GM10248 (cell line): ENCODE measurements at regions not wholly inside any gene's neighbourhood (a gene's known extent, or its start where the extent isn't known, plus 50 kb on each side); places are given as distances from the start of the nearest gene placed in this dataset.

Source experiments
- CTCF ChIA-PET: fragments of 300-600 bp; sonication (Branson Sonifier 250); formaldehyde crosslinking; extraction: SDS; loops from one replicate; lab custom pipeline; 2021; ENCODE audit warnings: antibody characterized with exemption; lab: Yijun Ruan, JAX
- POLR2A ChIA-PET: fragments of 350-650 bp; sonication (Branson Sonifier 250); formaldehyde crosslinking; extraction: SDS; loops from one replicate; lab custom pipeline; 2020; ENCODE audit warnings: antibody characterized with exemption; lab: Yijun Ruan, JAX
- DNase-seq: peaks from one replicate; pipeline ENCODE4 v3.0.0; 2012; ENCODE audit errors: extremely low spot score
- TF ChIP-seq, protein P1 (sequence below): IDR thresholded peaks from 2 replicates; pipeline ENCODE4 v1.5.1; 2012; ENCODE audit warnings: mild to moderate bottlenecking, low read depth; ENCODE audit errors: extremely low read depth, missing control alignments, control extremely low read depth

DNA sequence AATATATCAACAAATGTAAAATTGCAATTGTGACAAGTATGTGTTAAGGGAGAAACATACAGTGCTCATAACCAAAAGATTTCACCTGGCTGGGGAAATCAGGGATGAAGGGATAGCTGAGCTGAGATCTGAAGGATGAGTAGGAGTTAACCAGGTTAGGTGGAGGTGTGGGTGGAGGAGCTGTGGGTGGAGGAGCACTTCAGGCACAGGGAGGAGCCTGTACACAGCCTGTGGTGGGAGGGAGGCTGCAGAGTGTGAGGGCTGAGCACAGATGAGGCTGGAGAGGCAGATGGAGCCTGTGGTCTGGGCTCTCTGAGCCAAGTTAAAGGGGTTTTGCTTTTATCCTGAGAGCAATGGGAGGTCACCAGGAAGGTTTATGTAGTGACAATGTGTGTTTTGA lies 111.9 kb downstream of the XCL2 start:
- DNase-seq: no peak
- POLR2A ChIA-PET: no interaction called here
- CTCF ChIA-PET: no interaction called here
- TF ChIP-seq, protein P1, sequence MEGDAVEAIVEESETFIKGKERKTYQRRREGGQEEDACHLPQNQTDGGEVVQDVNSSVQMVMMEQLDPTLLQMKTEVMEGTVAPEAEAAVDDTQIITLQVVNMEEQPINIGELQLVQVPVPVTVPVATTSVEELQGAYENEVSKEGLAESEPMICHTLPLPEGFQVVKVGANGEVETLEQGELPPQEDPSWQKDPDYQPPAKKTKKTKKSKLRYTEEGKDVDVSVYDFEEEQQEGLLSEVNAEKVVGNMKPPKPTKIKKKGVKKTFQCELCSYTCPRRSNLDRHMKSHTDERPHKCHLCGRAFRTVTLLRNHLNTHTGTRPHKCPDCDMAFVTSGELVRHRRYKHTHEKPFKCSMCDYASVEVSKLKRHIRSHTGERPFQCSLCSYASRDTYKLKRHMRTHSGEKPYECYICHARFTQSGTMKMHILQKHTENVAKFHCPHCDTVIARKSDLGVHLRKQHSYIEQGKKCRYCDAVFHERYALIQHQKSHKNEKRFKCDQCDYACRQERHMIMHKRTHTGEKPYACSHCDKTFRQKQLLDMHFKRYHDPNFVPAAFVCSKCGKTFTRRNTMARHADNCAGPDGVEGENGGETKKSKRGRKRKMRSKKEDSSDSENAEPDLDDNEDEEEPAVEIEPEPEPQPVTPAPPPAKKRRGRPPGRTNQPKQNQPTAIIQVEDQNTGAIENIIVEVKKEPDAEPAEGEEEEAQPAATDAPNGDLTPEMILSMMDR: no peak

DNA sequence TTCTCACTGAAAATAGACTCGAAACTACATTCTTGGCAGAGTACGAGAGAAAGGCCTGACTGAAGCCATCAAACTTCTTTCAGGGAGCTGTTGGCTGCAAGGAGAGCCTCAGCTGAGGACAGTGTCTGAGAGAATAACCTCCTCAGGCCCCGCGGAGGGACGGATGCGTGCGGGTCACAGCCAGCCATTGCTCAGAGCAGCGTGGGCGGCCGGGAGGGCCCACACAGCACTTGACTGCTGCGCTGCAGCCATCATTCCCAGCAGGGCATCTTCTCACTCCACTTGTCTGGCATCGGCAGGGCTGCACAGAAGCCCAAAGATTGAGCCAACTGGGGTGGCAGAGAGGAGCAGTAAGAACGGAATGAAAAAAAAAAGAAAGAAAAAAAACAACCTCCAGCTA lies 113.5 kb downstream of the XCL2 start:
- ChIA-PET POLR2A (no interaction called here), CTCF (interaction anchor here (0.9 to 1.1 kb wide), 3 partner anchors 9 to 14 kb away, joined by 3 read pairs; no protein-coding TSS in a partner anchor)
- no peak for DNase-seq
- TF ChIP-seq, protein P1: no peak

DNA sequence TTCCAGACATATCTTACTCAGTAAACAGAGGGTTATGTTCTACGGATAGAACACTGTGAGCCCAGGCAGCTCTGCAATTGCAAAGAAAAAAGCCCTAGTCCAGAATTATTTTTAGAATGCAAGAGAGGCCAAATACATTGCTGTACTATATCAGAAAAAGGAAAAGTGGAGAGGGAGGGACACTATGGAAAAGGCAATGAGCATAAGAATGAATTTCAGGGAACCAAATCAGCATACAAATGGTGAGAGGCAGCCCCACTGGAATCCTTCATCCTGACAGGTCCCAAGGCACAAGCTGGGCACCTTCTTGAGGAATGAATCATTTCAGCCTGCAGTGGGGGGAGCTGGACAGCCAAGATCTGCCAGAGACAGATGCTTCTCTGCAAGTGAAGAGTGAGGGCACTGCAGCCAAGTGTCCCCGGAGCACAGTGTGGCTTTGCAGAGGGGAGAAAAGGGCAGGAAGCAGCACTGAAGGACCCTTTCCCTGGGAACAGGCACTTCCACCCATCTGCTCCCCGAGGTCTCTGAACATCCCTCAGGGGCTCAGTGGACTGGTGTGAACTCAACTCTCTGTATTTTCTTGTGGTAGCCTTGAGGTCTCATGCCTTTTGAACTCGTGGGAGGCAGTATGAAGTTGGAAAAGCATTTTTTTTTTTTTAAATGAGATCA lies 115.6 kb downstream of the XCL2 start:
- ChIA-PET POLR2A (no interaction called here), CTCF (interaction anchor here (1.0 to 5.2 kb wide), 4 partner anchors 11 to 86 kb away, joined by 3 to 21 read pairs (median 4); no protein-coding TSS in a partner anchor)
- TF ChIP-seq, protein P1: no peak
- DNase-seq: no peak

DNA sequence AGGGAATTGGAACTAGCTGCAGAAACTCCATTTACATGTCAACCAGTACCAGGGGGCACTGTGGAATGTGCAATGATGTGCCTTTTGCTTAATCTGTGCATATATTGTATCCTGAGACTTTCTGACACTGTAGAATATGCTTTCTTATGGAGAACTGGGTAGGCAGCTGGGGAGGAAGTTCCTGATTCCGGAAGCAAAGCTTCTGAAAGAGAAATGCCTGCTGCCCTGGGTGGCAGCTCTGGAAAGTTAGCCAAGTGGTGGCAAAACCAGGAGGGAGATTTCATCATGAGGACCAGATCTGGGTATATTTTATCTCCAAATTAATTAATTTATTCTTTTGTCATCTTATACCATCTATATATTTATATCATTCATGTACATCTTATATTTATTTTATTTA lies 116.7 kb downstream of the XCL2 start:
- no peak for DNase-seq
- POLR2A ChIA-PET: no interaction called here
- CTCF ChIA-PET: interaction anchor here (0.8 to 5.2 kb wide), 2 partner anchors 12 to 84 kb away, joined by 4 to 21 read pairs; no protein-coding TSS in a partner anchor
- TF ChIP-seq, protein P1: no peak

DNA sequence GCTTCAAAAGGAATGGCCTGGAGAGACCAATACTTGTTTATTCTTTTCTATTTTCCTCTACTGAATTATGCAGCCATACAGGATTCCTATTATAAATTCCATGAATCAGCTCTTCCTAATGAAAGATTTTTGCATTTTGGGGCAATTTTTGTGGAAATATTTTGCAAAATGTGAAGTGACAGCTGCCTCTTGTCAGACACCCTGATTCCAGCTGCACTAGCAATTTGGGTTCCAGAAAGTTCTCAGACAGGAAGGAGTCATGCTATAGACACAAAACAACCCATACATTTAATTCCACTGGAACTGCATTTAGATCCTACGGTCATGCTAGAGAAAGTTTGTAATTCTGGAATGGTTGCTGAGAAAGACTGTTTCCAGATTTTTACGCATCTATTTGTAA lies 119.5 kb downstream of the XCL2 start:
- ChIA-PET POLR2A (no interaction called here), CTCF (interaction anchor here (1.3 to 5.2 kb wide), 4 partner anchors 12 to 16 kb away, joined by 3 to 21 read pairs (median 5); no protein-coding TSS in a partner anchor)
- DNase-seq: no peak
- TF ChIP-seq, protein P1: no peak

DNA sequence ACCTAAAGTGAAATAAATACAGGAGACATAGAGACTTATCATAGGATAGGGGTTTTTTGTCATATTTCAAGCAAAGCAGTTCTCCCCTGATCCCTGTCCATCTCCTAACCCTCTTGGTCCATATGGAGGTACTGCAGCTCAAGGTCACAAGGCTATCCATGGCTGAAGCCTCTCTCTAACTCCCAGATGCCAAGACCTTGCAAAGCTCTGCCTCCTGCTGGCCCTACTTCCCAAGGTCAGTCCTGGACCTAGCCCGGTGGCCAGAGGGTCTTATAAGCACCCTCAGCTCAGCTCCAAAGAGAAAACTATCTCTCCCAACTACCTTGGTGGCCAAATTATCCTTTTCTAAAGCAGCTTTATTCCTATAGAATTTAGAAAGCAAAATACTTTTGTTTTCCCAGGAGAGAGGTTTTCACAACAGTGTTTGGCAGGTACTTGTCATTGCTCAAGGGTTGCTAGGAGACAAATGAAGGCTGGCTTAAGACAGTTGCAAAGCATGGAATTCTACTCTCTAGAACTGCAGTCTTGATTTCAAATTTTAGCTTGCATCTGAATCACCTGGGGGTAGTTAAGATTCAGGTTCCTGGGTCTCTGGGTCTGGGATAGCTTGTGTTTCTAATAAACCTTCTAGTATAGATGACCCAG lies 121.5 kb downstream of the XCL2 start:
- no peak for DNase-seq
- CTCF ChIA-PET: interaction anchor here (0.9 to 2.0 kb wide), 3 partner anchors 11 to 80 kb away, joined by 3 to 7 read pairs (median 6); no protein-coding TSS in a partner anchor
- TF ChIP-seq, protein P1: no peak

More for the DNA sequence above, 121.5 kb downstream of the XCL2 start:
- POLR2A ChIA-PET: no interaction called here
